ENCODE measurements at regions not wholly inside any gene's neighbourhood (a gene's known extent, or its start where the extent isn't known, plus 50 kb on each side); places are given as distances from the start of the nearest gene placed in this dataset.

- H3K27ac ChIP-seq (ENCODE audit: low read length, poor library complexity, severe bottlenecking) = no peak overlapping the region
Observed at GRCh38 chr18:32621034-32621433, 150.4 kb upstream of the GAREM1 start.

GRCh38 chr18:32618546-32618945, 147.9 kb upstream of the GAREM1 start:
- Histone ChIP-seq H3K9me3 (ENCODE audit: control insufficient read depth, low read length) (no peaks in the 10 kb centered on the region), H2AK5ac (ENCODE audit: low read length, severe bottlenecking) (no peak overlapping the region), H3K4me1 (ENCODE audit: control insufficient read depth, insufficient read depth, low read depth, low read length) (no peaks in the 10 kb centered on the region), H3K27ac (ENCODE audit: low read length, poor library complexity, severe bottlenecking) (no peak overlapping the region), H2BK15ac (ENCODE audit: low read depth, poor library complexity, severe bottlenecking) (no peak overlapping the region), H3K36me3 (ENCODE audit: control insufficient read depth in 1 of 2, insufficient read depth in 2 of 2, low read depth in 1 of 2, low read length in 2 of 2) (no peaks in the 10 kb centered on the region), H3K14ac (ENCODE audit: low read length in 2 of 2) (no peak overlapping the region), H2AFZ (ENCODE audit: low read depth, low read length) (no peak overlapping the region), H3K23ac (ENCODE audit: low read length in 2 of 2) (no peak overlapping the region), H4K8ac (ENCODE audit: low read length) (no peak overlapping the region), H3K27me3 (ENCODE audit: control insufficient read depth in 1 of 2, insufficient read depth in 1 of 2, low read length in 2 of 2) (peaks cover 0 to 5% of the 10 kb centered on the region in 2 experiments), H3K9ac (ENCODE audit: low read length) (no peak overlapping the region), H3K79me1 (replicated peaks; ENCODE audit: low read length, poor library complexity, severe bottlenecking) (no peaks in the 10 kb centered on the region), H4K91ac (ENCODE audit: low read length) (no peak overlapping the region), H2BK5ac (ENCODE audit: low read depth, low read length, poor library complexity, severe bottlenecking) (no peak overlapping the region), H3K4me3 (ENCODE audit: insufficient read depth in 1 of 2, low read depth in 1 of 2, low read length in 2 of 2) (no peak overlapping the region), H2BK12ac (ENCODE audit: low read length in 2 of 2) (no peak overlapping the region), H2BK120ac (ENCODE audit: low read depth, low read length) (no peak overlapping the region), H3K18ac (ENCODE audit: low read depth in 1 of 2, low read length in 2 of 2) (no peak overlapping the region), H3K4ac (ENCODE audit: low read depth in 1 of 2, low read length in 2 of 2) (no peak overlapping the region), H3K4me2 (ENCODE audit: low read length, poor library complexity, severe bottlenecking) (no peak overlapping the region)
- no peak for DNase-seq
- 74% methylated on average over 2 of the region's 4 CpGs for WGBS

More at GRCh38 chr18:32621034-32621433, 150.4 kb upstream of the GAREM1 start:
- Histone ChIP-seq H3K9ac (ENCODE audit: low read length) (no peak overlapping the region), H3K4me2 (ENCODE audit: low read length, poor library complexity, severe bottlenecking) (no peak overlapping the region), H3K14ac (ENCODE audit: low read length in 2 of 2) (no peak overlapping the region), H3K4me3 (ENCODE audit: insufficient read depth in 1 of 2, low read depth in 1 of 2, low read length in 2 of 2) (no peak overlapping the region), H3K4ac (ENCODE audit: low read depth in 1 of 2, low read length in 2 of 2) (no peak overlapping the region), H4K91ac (ENCODE audit: low read length) (no peak overlapping the region), H2BK5ac (ENCODE audit: low read depth, low read length, poor library complexity, severe bottlenecking) (no peak overlapping the region), H2BK15ac (ENCODE audit: low read depth, poor library complexity, severe bottlenecking) (no peak overlapping the region), H2AK5ac (ENCODE audit: low read length, severe bottlenecking) (no peak overlapping the region), H3K4me1 (ENCODE audit: control insufficient read depth, insufficient read depth, low read depth, low read length) (no peaks in the 10 kb centered on the region), H4K8ac (ENCODE audit: low read length) (no peak overlapping the region), H3K27me3 (ENCODE audit: control insufficient read depth in 1 of 2, insufficient read depth in 1 of 2, low read length in 2 of 2) (no peaks in the 10 kb centered on the region), H2BK120ac (ENCODE audit: low read depth, low read length) (no peak overlapping the region), H3K9me3 (ENCODE audit: control insufficient read depth, low read length) (no peaks in the 10 kb centered on the region), H3K18ac (ENCODE audit: low read depth in 1 of 2, low read length in 2 of 2) (no peak overlapping the region), H3K79me1 (replicated peaks; ENCODE audit: low read length, poor library complexity, severe bottlenecking) (no peaks in the 10 kb centered on the region), H2AFZ (ENCODE audit: low read depth, low read length) (no peak overlapping the region), H3K36me3 (ENCODE audit: control insufficient read depth in 1 of 2, insufficient read depth in 2 of 2, low read depth in 1 of 2, low read length in 2 of 2) (no peaks in the 10 kb centered on the region), H2BK12ac (ENCODE audit: low read length in 2 of 2) (no peak overlapping the region), H3K23ac (ENCODE audit: low read length in 2 of 2) (no peak overlapping the region)
- 69% methylated on average over 3 of the region's 4 CpGs for WGBS
- no peak for DNase-seq

- no peak for DNase-seq
- Histone ChIP-seq H2AFZ (ENCODE audit: low read depth, low read length) (no peak overlapping the region), H3K36me3 (ENCODE audit: control insufficient read depth in 1 of 2, insufficient read depth in 2 of 2, low read depth in 1 of 2, low read length in 2 of 2) (no peaks in the 10 kb centered on the region), H3K79me1 (replicated peaks; ENCODE audit: low read length, poor library complexity, severe bottlenecking) (no peaks in the 10 kb centered on the region), H3K18ac (ENCODE audit: low read depth in 1 of 2, low read length in 2 of 2) (no peak overlapping the region), H3K9me3 (ENCODE audit: control insufficient read depth, low read length) (no peaks in the 10 kb centered on the region), H3K27me3 (ENCODE audit: control insufficient read depth in 1 of 2, insufficient read depth in 1 of 2, low read length in 2 of 2) (peaks cover 0 to 5% of the 10 kb centered on the region in 2 experiments), H2BK120ac (ENCODE audit: low read depth, low read length) (no peak overlapping the region), H4K91ac (ENCODE audit: low read length) (no peak overlapping the region), H3K27ac (ENCODE audit: low read length, poor library complexity, severe bottlenecking) (no peak overlapping the region), H3K4me2 (ENCODE audit: low read length, poor library complexity, severe bottlenecking) (no peak overlapping the region), H3K23ac (ENCODE audit: low read length in 2 of 2) (no peak overlapping the region), H2BK15ac (ENCODE audit: low read depth, poor library complexity, severe bottlenecking) (no peak overlapping the region), H3K14ac (ENCODE audit: low read length in 2 of 2) (no peak overlapping the region), H2AK5ac (ENCODE audit: low read length, severe bottlenecking) (no peak overlapping the region), H2BK12ac (ENCODE audit: low read length in 2 of 2) (no peak overlapping the region), H3K4me1 (ENCODE audit: control insufficient read depth, insufficient read depth, low read depth, low read length) (no peaks in the 10 kb centered on the region), H3K9ac (ENCODE audit: low read length) (no peak overlapping the region), H3K4ac (ENCODE audit: low read depth in 1 of 2, low read length in 2 of 2) (no peak overlapping the region), H2BK5ac (ENCODE audit: low read depth, low read length, poor library complexity, severe bottlenecking) (no peak overlapping the region), H3K4me3 (ENCODE audit: insufficient read depth in 1 of 2, low read depth in 1 of 2, low read length in 2 of 2) (no peak overlapping the region), H4K8ac (ENCODE audit: low read length) (no peak overlapping the region)
- 97% methylated on average over 2 of the region's 3 CpGs for WGBS
Observed at GRCh38 chr18:32613821-32614220, 143.1 kb upstream of the GAREM1 start.

GRCh38 chr18:32612651-32613050, 142.0 kb upstream of the GAREM1 start:
- Histone ChIP-seq H3K4me3 (ENCODE audit: insufficient read depth in 1 of 2, low read depth in 1 of 2, low read length in 2 of 2) (no peak overlapping the region), H3K9ac (ENCODE audit: low read length) (no peak overlapping the region), H2BK12ac (ENCODE audit: low read length in 2 of 2) (no peak overlapping the region), H2BK5ac (ENCODE audit: low read depth, low read length, poor library complexity, severe bottlenecking) (no peak overlapping the region), H3K4ac (ENCODE audit: low read depth in 1 of 2, low read length in 2 of 2) (no peak overlapping the region), H3K27me3 (ENCODE audit: control insufficient read depth in 1 of 2, insufficient read depth in 1 of 2, low read length in 2 of 2) (peaks cover 0 to 5% of the 10 kb centered on the region in 2 experiments), H3K14ac (ENCODE audit: low read length in 2 of 2) (no peak overlapping the region), H3K23ac (ENCODE audit: low read length in 2 of 2) (no peak overlapping the region), H4K91ac (ENCODE audit: low read length) (no peak overlapping the region), H2AK5ac (ENCODE audit: low read length, severe bottlenecking) (no peak overlapping the region), H3K9me3 (ENCODE audit: control insufficient read depth, low read length) (no peaks in the 10 kb centered on the region), H2BK120ac (ENCODE audit: low read depth, low read length) (no peak overlapping the region), H3K4me1 (ENCODE audit: control insufficient read depth, insufficient read depth, low read depth, low read length) (no peaks in the 10 kb centered on the region), H3K36me3 (ENCODE audit: control insufficient read depth in 1 of 2, insufficient read depth in 2 of 2, low read depth in 1 of 2, low read length in 2 of 2) (no peaks in the 10 kb centered on the region), H2AFZ (ENCODE audit: low read depth, low read length) (no peak overlapping the region), H3K4me2 (ENCODE audit: low read length, poor library complexity, severe bottlenecking) (no peak overlapping the region), H4K8ac (ENCODE audit: low read length) (no peak overlapping the region), H3K79me1 (replicated peaks; ENCODE audit: low read length, poor library complexity, severe bottlenecking) (no peaks in the 10 kb centered on the region), H2BK15ac (ENCODE audit: low read depth, poor library complexity, severe bottlenecking) (no peak overlapping the region), H3K27ac (ENCODE audit: low read length, poor library complexity, severe bottlenecking) (no peak overlapping the region), H3K18ac (ENCODE audit: low read depth in 1 of 2, low read length in 2 of 2) (no peak overlapping the region)
- WGBS = 57% methylated on average over 2 of the region's 3 CpGs
- no peak for DNase-seq

Data from mesenchymal stem cell (in vitro differentiated cells and primary cell).